ENCODE measurements at regions not wholly inside any gene's neighbourhood (a gene's known extent, or its start where the extent isn't known, plus 50 kb on each side); places are given as distances from the start of the nearest gene placed in this dataset.

GRCh38 chr2:8496617-8497016, 185.2 kb upstream of the ID2 start:
- ChIA-PET CTCF (no interaction called here), POLR2A (no interaction called here)
- Mint-ChIP-seq H3K4me3 (no peak overlapping the region), H3K9me3 (no peaks in the 10 kb centered on the region), H3K27me3 (peaks cover under 1% of the 10 kb centered on the region), H3K4me1 (ENCODE audit: low read depth) (peaks cover 4% of the 10 kb centered on the region), H3K27ac (no peak overlapping the region), H3K36me3 (ENCODE audit: low read depth) (no peaks in the 10 kb centered on the region)
- TF ChIP-seq, protein P1, sequence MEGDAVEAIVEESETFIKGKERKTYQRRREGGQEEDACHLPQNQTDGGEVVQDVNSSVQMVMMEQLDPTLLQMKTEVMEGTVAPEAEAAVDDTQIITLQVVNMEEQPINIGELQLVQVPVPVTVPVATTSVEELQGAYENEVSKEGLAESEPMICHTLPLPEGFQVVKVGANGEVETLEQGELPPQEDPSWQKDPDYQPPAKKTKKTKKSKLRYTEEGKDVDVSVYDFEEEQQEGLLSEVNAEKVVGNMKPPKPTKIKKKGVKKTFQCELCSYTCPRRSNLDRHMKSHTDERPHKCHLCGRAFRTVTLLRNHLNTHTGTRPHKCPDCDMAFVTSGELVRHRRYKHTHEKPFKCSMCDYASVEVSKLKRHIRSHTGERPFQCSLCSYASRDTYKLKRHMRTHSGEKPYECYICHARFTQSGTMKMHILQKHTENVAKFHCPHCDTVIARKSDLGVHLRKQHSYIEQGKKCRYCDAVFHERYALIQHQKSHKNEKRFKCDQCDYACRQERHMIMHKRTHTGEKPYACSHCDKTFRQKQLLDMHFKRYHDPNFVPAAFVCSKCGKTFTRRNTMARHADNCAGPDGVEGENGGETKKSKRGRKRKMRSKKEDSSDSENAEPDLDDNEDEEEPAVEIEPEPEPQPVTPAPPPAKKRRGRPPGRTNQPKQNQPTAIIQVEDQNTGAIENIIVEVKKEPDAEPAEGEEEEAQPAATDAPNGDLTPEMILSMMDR (IDR thresholded peaks at IDR 0.05) = no peak
- DNase-seq (no peak), ATAC-seq (no peak)
- intact Hi-C loops (cut with micrococcal nuclease) = no loop called here

- no peaks in the 10 kb centered on the region for H3K36me3 Mint-ChIP-seq (ENCODE audit: low read depth)
- DNase-seq (no peak), ATAC-seq (no peak)
- POLR2A ChIA-PET = no interaction called here
- H3K9me3 Mint-ChIP-seq = no peaks in the 10 kb centered on the region
- CTCF ChIA-PET = no interaction called here
- no peaks in the 10 kb centered on the region for H3K27me3 Mint-ChIP-seq
- TF ChIP-seq, protein P1 (IDR thresholded peaks at IDR 0.05) = no peak
- intact Hi-C loops (cut with micrococcal nuclease) = no loop called here
- H3K4me1 Mint-ChIP-seq (ENCODE audit: low read depth) = peaks cover 4% of the 10 kb centered on the region
- no peak overlapping the region for H3K4me3 Mint-ChIP-seq
- no peak overlapping the region for H3K27ac Mint-ChIP-seq
Measured at GRCh38 chr2:8498994-8499393, 182.9 kb upstream of the ID2 start.

- CTCF ChIA-PET = no interaction called here
- TF ChIP-seq, protein P1 (IDR thresholded peaks at IDR 0.05) = no peak
- POLR2A ChIA-PET = no interaction called here
- Mint-ChIP-seq H3K27me3 (no peaks in the 10 kb centered on the region), H3K27ac (no peak overlapping the region), H3K36me3 (ENCODE audit: low read depth) (no peaks in the 10 kb centered on the region), H3K4me1 (ENCODE audit: low read depth) (peaks cover 4% of the 10 kb centered on the region), H3K9me3 (no peaks in the 10 kb centered on the region), H3K4me3 (no peak overlapping the region)
- intact Hi-C loops (cut with micrococcal nuclease) = no loop called here
- DNase-seq (no peak), ATAC-seq (no peak)
Measured at GRCh38 chr2:8500124-8501054, 181.5 kb upstream of the ID2 start.

DNA sequence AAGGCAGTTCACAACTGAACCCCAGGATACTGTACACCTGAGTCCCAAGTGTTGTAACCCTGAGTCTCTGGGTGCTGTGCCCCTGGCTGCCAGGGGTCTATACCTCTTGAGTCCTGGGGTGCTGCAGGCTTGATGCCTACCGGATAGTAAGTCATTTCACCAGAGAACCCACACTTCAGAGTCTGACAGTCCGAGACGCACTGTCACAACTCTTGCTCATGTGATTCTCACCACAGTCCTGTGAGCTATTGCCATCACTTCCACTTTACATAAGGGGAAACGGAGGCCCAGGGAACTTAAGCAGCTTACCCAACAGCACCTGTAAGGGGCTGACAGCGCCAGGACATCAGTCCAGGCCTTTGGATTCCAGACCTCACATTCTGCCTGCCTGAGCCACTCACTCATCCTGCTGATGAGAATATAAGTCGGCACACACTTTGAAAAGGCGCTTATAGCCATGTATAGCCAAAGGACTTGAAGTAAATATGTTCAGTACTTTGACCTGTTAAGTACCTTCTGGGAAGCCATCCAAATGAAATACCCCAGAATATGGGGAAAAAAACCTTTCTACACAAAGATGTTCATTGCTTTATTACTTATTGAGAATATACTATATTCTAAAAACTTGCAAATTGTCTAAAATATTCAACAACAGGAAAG, 180.7 kb upstream of the ID2 start:
- H3K36me3 Mint-ChIP-seq (ENCODE audit: low read depth) = no peaks in the 10 kb centered on the region
- H3K27me3 Mint-ChIP-seq = no peaks in the 10 kb centered on the region
- peaks cover 4% of the 10 kb centered on the region for H3K4me1 Mint-ChIP-seq (ENCODE audit: low read depth)
- DNase-seq = no peak
- TF ChIP-seq, protein P1 (IDR thresholded peaks at IDR 0.05) = no peak
- CTCF ChIA-PET = no interaction called here
- ATAC-seq = no peak
- no peak overlapping the region for H3K27ac Mint-ChIP-seq
- intact Hi-C loops (cut with micrococcal nuclease) = no loop called here
- H3K9me3 Mint-ChIP-seq = no peaks in the 10 kb centered on the region
- POLR2A ChIA-PET = no interaction called here
- H3K4me3 Mint-ChIP-seq = no peak overlapping the region

DNA sequence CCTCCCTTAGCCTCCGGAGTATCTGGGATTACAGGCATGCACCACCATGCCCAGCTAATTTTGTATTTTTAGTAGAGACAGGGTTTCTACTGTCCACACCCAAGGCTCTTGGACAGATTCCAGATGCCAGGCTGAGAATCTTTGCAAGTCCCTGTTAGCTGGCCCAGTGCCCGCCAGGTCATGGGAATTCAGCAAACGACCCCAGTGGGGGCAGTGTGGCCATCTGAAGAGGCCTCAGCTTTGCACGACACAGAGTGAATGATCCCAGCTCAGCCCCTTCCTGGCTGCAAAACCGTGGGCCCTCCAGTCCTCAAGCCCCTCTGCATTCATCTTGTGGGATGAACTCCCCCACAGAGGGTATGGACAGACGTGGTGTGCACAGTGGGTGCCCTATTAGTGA, 179.5 kb upstream of the ID2 start:
- no peak overlapping the region for H3K4me3 Mint-ChIP-seq
- CTCF ChIA-PET = no interaction called here

More for the DNA sequence above, 179.5 kb upstream of the ID2 start:
- intact Hi-C loops (cut with micrococcal nuclease) = no loop called here
- no peak overlapping the region for H3K27ac Mint-ChIP-seq
- POLR2A ChIA-PET = no interaction called here
- H3K9me3 Mint-ChIP-seq = no peaks in the 10 kb centered on the region
- TF ChIP-seq, protein P1 (IDR thresholded peaks at IDR 0.05) = no peak
- no peak for DNase-seq
- peaks cover 4% of the 10 kb centered on the region for H3K4me1 Mint-ChIP-seq (ENCODE audit: low read depth)
- H3K27me3 Mint-ChIP-seq = no peaks in the 10 kb centered on the region
- no peaks in the 10 kb centered on the region for H3K36me3 Mint-ChIP-seq (ENCODE audit: low read depth)
- ATAC-seq = no peak
